ENCODE measurements at regions not wholly inside any gene's neighbourhood (a gene's known extent, or its start where the extent isn't known, plus 50 kb on each side); places are given as distances from the start of the nearest gene placed in this dataset.

DNA sequence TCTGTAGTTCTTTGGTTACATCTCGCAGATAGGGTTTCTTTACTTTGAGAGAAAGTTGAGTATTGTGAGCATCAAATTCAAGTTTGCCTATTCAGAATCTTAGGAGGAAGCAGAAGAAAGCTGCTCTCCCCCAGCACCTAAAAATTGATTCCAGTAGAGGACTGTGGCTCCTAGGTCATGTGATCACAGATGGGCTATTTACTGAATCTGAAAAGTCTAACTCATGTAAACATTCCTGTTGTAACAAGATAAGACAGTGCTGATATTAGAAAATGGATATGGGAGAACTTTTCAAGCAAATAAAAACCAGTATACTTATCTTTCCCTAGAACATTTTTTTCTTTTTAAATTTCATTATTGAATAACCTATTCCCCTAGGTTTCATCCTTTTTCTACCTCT, 308.4 kb upstream of the SLITRK3 start:
- RAD21 ChIA-PET (ENCODE audit: unreplicated experiment) = interaction anchor here (1.5 kb wide), 1 partner anchor 25 kb away, joined by 4 read pairs; no protein-coding TSS in a partner anchor
- no peaks in the 10 kb centered on the region for H3K79me2 ChIP-seq (ENCODE audit: control insufficient read depth, insufficient read depth, low read length)
- no peak overlapping the region for H3K4me3 ChIP-seq
- H3K9ac ChIP-seq (ENCODE audit: control insufficient read depth, insufficient read depth, low read length) = no peak overlapping the region
- no peak for DNase-seq (ENCODE audit: low read depth, low spot score)
- in situ Hi-C loops (cut with MboI) = no loop called here
- intact Hi-C loops (cut with micrococcal nuclease; ENCODE audit: unreplicated experiment) = no loop called here
- no peaks in the 10 kb centered on the region; the same call in 2 of the 3 replicates for H3K9me3 ChIP-seq (replicated peaks; ENCODE audit: control insufficient read depth, insufficient read depth, low read length)
- H3K27me3 ChIP-seq (replicated peaks in 1 of 2; ENCODE audit: control insufficient read depth in 2 of 2, insufficient read depth in 2 of 2, low read length in 1 of 2) = no peaks in the 10 kb centered on the region
- POLR2A ChIA-PET = no interaction called here
- SMC1A ChIA-PET (ENCODE audit: uncharacterized antibody, unreplicated experiment) = interaction anchor here (1.2 to 1.5 kb wide), 2 partner anchors 10 to 60 kb away, joined by 3 to 4 read pairs; no protein-coding TSS in a partner anchor
- CTCF ChIA-PET = interaction anchor here (1.6 kb wide), 1 partner anchor 45 kb away, joined by 3 read pairs; no protein-coding TSS in a partner anchor
- no peak overlapping the region for H3K27ac ChIP-seq (ENCODE audit: control insufficient read depth, insufficient read depth)
- FAIRE-seq = no peak
- WGBS (ENCODE audit: insufficient coverage, insufficient replicate concordance, low lambda C conversion rate, missing lambda C conversion rate) = 0% methylated on average over 1 of the region's 1 CpG
- no peak overlapping the region for H2AFZ ChIP-seq (ENCODE audit: control insufficient read depth, low read depth, low read length)
- no peaks in the 10 kb centered on the region for H3K36me3 ChIP-seq (ENCODE audit: control insufficient read depth in 2 of 2, insufficient read depth in 2 of 2, low read length in 1 of 2)
- no peaks in the 10 kb centered on the region for H3K4me1 ChIP-seq (ENCODE audit: control insufficient read depth, insufficient read depth, low read length)
- no peak for ATAC-seq
- no TSS peak for BruUV-seq (replicated peaks)
- no peaks in the 10 kb centered on the region for H4K20me1 ChIP-seq (ENCODE audit: control insufficient read depth, insufficient read depth)
- no peak overlapping the region for H3K4me2 ChIP-seq (ENCODE audit: control insufficient read depth, insufficient read depth)
- TF ChIP-seq KLF5 (IDR thresholded peaks at IDR 0.05; ENCODE audit: partially characterized antibody) (no peak), STAT3 (IDR thresholded peaks at IDR 0.05; ENCODE audit: low read depth, low read length) (no peak), ATF7 (IDR thresholded peaks at IDR 0.05; ENCODE audit: low read depth) (no peak), LARP7 (IDR thresholded peaks at IDR 0.05) (no peak), SMC3 (IDR thresholded peaks at IDR 0.05; ENCODE audit: borderline replicate concordance, low read length) (no peak), SP1 (IDR thresholded peaks at IDR 0.05; ENCODE audit: low read depth, low read length) (no peak), GATAD2B (conservative IDR thresholded peaks at IDR 0.05; ENCODE audit: low read depth) (no peak), E2F8 (IDR thresholded peaks at IDR 0.05; ENCODE audit: low read depth, partially characterized antibody) (no peak)
- TF ChIP-seq, protein P1, sequence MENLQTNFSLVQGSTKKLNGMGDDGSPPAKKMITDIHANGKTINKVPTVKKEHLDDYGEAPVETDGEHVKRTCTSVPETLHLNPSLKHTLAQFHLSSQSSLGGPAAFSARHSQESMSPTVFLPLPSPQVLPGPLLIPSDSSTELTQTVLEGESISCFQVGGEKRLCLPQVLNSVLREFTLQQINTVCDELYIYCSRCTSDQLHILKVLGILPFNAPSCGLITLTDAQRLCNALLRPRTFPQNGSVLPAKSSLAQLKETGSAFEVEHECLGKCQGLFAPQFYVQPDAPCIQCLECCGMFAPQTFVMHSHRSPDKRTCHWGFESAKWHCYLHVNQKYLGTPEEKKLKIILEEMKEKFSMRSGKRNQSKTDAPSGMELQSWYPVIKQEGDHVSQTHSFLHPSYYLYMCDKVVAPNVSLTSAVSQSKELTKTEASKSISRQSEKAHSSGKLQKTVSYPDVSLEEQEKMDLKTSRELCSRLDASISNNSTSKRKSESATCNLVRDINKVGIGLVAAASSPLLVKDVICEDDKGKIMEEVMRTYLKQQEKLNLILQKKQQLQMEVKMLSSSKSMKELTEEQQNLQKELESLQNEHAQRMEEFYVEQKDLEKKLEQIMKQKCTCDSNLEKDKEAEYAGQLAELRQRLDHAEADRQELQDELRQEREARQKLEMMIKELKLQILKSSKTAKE (IDR thresholded peaks at IDR 0.05; ENCODE audit: low read depth, poor library complexity, severe bottlenecking) = no peak
- TF ChIP-seq, protein P2, sequence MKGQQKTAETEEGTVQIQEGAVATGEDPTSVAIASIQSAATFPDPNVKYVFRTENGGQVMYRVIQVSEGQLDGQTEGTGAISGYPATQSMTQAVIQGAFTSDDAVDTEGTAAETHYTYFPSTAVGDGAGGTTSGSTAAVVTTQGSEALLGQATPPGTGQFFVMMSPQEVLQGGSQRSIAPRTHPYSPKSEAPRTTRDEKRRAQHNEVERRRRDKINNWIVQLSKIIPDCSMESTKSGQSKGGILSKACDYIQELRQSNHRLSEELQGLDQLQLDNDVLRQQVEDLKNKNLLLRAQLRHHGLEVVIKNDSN (IDR thresholded peaks at IDR 0.05; ENCODE audit: borderline replicate concordance, extremely low read length, insufficient read depth, low read depth, low read length) = no peak
- TF ChIP-seq, protein P3, sequence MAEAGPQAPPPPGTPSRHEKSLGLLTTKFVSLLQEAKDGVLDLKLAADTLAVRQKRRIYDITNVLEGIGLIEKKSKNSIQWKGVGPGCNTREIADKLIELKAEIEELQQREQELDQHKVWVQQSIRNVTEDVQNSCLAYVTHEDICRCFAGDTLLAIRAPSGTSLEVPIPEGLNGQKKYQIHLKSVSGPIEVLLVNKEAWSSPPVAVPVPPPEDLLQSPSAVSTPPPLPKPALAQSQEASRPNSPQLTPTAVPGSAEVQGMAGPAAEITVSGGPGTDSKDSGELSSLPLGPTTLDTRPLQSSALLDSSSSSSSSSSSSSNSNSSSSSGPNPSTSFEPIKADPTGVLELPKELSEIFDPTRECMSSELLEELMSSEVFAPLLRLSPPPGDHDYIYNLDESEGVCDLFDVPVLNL (IDR thresholded peaks at IDR 0.05; ENCODE audit: low read depth, low read length) = no peak
- TF ChIP-seq, protein P4, sequence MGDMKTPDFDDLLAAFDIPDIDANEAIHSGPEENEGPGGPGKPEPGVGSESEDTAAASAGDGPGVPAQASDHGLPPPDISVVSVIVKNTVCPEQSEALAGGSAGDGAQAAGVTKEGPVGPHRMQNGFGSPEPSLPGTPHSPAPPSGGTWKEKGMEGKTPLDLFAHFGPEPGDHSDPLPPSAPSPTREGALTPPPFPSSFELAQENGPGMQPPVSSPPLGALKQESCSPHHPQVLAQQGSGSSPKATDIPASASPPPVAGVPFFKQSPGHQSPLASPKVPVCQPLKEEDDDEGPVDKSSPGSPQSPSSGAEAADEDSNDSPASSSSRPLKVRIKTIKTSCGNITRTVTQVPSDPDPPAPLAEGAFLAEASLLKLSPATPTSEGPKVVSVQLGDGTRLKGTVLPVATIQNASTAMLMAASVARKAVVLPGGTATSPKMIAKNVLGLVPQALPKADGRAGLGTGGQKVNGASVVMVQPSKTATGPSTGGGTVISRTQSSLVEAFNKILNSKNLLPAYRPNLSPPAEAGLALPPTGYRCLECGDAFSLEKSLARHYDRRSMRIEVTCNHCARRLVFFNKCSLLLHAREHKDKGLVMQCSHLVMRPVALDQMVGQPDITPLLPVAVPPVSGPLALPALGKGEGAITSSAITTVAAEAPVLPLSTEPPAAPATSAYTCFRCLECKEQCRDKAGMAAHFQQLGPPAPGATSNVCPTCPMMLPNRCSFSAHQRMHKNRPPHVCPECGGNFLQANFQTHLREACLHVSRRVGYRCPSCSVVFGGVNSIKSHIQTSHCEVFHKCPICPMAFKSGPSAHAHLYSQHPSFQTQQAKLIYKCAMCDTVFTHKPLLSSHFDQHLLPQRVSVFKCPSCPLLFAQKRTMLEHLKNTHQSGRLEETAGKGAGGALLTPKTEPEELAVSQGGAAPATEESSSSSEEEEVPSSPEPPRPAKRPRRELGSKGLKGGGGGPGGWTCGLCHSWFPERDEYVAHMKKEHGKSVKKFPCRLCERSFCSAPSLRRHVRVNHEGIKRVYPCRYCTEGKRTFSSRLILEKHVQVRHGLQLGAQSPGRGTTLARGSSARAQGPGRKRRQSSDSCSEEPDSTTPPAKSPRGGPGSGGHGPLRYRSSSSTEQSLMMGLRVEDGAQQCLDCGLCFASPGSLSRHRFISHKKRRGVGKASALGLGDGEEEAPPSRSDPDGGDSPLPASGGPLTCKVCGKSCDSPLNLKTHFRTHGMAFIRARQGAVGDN (IDR thresholded peaks at IDR 0.05) = no peak

Data from GM12878 (cell line).